ENCODE measurements at regions not wholly inside any gene's neighbourhood (a gene's known extent, or its start where the extent isn't known, plus 50 kb on each side); places are given as distances from the start of the nearest gene placed in this dataset. TPM values are rescaled to one million over a fixed set of nuclear protein-coding genes. Genes with fewer than 3 reads are reported as not detected.
A peak's percentile ranks its signal among the peaks of the same experiment; 100 is the strongest.

DNA sequence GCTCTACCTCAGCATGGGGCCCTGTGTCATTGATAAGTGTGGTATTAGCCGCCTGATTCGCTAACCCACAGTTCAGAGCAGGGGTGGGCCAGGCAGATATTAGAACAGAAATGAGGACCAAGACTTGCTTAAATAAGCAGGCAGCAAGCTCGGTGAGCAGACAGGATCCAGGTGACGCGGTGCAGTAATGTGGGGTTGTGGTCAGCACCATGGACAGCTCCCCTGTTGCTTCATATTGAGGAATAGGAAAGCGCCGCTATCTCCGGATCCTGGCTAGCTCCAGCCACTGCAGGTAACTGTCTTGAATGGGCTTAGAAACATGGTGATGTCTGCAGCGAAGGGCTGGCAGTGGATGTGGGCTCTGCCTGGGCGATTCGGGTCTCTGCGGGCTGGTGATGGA lies 51.3 kb upstream of the GPR26 start:
- Histone ChIP-seq H3K27me3 (peaks cover 14% of the 10 kb centered on the region), H3K36me3 (no peaks in the 10 kb centered on the region), H3K79me2 (ENCODE audit: low read depth) (no peaks in the 10 kb centered on the region), H3K4me2 (no peak overlapping the region), H3K27ac (no peak overlapping the region), H3K4me1 (no peaks in the 10 kb centered on the region), H3F3A (ENCODE audit: low read depth) (no peaks in the 10 kb centered on the region), H3K4me3 (no peak overlapping the region), H3K9me3 (ENCODE audit: low read depth) (no peaks in the 10 kb centered on the region), H3K9ac (no peak overlapping the region), H4K20me1 (ENCODE audit: low read depth) (peaks cover 19% of the 10 kb centered on the region), H2AFZ (replicated peaks) (no peak overlapping the region)
- peak; percentile 94 for DNase-seq (ENCODE audit: low spot score)
- Mint-ChIP-seq H3K9me3 (no peaks in the 10 kb centered on the region), H3K36me3 (no peaks in the 10 kb centered on the region), H3K27me3 (ENCODE audit: insufficient read depth, low read depth) (peaks cover 11% of the 10 kb centered on the region), H3K27ac (no peak overlapping the region), H3K4me1 (no peaks in the 10 kb centered on the region), H3K4me3 (no peak overlapping the region)
- TF ChIP-seq EZH2 (IDR thresholded peaks at IDR 0.05) (no peak), EZH2phosphoT487 (IDR thresholded peaks at IDR 0.05) (no peak)
- TF ChIP-seq, protein P1, sequence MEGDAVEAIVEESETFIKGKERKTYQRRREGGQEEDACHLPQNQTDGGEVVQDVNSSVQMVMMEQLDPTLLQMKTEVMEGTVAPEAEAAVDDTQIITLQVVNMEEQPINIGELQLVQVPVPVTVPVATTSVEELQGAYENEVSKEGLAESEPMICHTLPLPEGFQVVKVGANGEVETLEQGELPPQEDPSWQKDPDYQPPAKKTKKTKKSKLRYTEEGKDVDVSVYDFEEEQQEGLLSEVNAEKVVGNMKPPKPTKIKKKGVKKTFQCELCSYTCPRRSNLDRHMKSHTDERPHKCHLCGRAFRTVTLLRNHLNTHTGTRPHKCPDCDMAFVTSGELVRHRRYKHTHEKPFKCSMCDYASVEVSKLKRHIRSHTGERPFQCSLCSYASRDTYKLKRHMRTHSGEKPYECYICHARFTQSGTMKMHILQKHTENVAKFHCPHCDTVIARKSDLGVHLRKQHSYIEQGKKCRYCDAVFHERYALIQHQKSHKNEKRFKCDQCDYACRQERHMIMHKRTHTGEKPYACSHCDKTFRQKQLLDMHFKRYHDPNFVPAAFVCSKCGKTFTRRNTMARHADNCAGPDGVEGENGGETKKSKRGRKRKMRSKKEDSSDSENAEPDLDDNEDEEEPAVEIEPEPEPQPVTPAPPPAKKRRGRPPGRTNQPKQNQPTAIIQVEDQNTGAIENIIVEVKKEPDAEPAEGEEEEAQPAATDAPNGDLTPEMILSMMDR (IDR thresholded peaks at IDR 0.05), result no peak

Small RNAs in the stretch of these regions (small RNA-seq; reads per million reads assigned to genes)
- gene AL160290.3, result not detected

Data from neural progenitor cell (in vitro differentiated cells).